AG20443 (cell line): ENCODE measurements at regions not wholly inside any gene's neighbourhood (a gene's known extent, or its start where the extent isn't known, plus 50 kb on each side); places are given as distances from the start of the nearest gene placed in this dataset.
A peak's percentile ranks its signal among the peaks of the same experiment; 100 is the strongest.
"Not testable (repeated sequence)": the region's sequence is repeated elsewhere in the genome, so short reads cannot be mapped to it uniquely, and the experiment has no call there.

Source experiments
- DNase-seq: peaks from one replicate; pipeline ENCODE4 v3.0.0; 2012; ENCODE audit warnings: low spot score, mixed read lengths

DNA sequence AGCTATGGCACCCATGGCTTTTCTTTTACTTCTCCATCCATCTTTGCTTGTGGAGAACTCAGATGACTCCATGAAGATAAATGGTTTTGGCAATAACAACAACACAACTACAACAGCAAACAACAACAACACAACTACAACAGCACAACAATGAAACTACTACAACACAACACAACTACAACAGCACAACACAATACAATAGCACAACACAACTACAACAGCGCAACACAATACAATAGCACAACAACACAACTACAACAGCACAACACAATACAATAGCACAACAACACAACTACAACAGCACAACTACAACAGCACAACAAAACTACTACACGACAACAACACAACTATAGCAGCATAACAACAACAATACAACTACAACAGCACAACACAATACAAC, 569.4 kb downstream of the TOX3 start:
- DNase-seq = not testable (repeated sequence)

DNA sequence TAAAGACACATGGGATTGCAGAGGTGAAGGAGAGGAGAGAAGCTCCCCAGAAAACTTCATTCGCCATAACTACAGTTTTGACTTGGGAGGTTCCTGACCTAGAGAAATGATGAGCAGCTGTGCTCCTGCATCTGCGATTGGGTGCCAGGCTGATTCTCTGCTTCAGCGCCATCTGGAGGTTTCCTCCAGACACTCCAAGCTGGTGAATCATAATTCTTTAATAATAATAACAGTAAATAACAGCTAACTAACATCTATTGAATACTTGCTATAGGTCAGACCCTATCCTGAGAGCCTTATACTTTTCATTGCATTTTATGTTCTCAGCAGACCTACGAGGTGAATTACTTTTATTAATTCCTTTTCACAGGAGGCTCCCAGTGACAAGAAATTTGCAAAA, 575.8 kb downstream of the TOX3 start:
- DNase-seq = peak; percentile 54

- peak; percentile 23 for DNase-seq
Measured at GRCh38 chr16:51968749-51969148, 578.2 kb downstream of the TOX3 start.

DNA sequence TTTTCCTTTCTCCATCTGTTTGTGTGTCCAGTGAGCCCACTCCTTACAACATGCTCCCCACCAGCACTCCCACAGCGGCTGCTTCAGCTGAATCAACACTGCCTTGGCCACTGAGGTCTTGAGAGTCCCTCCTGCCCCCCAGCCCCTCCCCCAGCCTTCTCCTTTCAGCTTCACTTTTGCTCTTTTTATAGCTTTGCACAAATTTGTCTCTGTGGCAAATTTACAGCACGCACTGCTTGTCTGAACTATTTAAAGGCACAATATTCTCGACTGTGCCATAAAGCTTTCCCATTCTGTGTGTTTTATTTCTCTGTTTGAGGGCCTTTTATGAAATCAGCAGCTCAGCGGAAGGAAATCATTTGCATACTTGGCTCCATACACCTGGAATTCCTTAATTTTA, 579.3 kb downstream of the TOX3 start:
- no peak for DNase-seq

DNA sequence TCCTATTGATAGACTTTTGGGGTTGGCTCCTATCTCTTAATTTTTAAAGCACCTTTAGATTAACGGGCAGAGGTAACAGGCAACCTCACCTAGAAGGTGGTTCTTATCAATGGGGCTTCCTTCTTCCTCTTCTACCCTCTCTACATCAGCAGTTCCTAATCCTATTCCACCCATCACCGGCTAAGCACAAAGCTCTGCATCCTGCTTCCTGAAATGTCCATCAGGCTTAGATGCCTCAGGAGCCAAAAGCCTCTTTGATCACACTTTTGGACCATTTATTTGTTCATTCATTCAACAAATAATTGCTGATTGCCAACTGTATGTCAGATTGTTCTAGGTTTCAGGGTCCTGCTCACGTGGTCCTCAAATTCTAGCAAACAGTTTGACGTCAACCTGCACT, 586.0 kb downstream of the TOX3 start:
- no peak for DNase-seq

GRCh38 chr16:51953286-51953985, 593.5 kb downstream of the TOX3 start:
- no peak for DNase-seq

DNA sequence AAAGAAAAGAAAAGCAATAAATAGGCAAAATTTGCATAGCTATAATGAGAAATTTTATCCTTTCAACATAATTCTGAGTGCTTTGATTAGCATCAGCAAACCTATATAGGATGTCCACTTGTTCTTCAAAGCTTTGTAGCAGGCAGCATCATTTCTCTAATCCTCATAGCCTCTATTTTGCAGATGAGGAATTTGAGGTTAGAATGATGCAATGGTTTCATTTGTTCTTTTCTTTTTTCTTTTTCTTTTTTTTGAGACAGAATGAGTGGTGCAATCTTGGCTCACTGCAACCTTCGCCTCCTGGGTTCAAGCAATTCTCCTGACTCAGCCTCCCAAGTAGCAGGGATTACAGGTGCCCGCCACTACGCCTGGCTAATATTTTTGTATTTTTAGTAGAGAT, 594.4 kb downstream of the TOX3 start:
- no peak for DNase-seq

- no peak for DNase-seq
Measured at GRCh38 chr16:51951668-51952298, 595.2 kb downstream of the TOX3 start.

GRCh38 chr16:51950118-51950780, 596.7 kb downstream of the TOX3 start:
- DNase-seq = no peak

DNA sequence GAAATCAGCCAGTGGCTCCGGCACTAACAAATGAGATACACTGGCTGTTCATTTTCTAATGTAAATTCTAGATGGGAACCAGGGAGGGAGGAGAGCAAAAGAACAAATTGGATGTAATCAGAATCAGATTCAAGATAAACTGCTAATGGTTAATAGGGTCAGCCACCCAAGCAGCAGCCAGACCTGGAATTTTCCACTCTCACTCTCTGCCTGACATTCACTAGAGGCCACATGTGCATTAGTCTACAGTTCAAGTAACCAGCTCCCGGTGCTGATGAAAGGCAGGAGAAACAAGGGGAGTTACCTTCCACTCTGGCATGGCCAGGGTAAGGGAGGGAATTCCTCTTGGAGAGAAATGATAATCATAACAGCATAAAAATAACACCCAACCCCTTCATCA, 597.7 kb downstream of the TOX3 start:
- no peak for DNase-seq

GRCh38 chr16:51941412-51941811, 605.5 kb downstream of the TOX3 start:
- DNase-seq = no peak

DNA sequence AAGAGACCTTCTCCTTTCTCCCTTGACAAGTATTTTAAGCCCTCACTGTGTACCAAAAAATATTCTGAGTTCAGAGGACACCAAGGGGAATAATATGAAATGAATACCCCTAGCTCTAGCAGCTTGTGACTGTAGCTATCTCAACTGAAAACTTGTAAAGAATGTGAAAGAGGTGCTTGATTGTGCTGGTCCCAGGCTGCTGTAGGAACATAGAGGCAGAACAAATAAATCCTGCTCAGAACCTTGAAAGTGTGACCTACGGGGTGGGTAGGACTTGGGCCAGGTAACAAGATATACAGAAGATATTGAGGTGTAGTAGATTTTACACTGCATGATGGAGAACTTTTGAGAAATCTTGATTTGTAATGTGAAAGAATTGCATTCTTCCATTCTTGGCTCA, 606.8 kb downstream of the TOX3 start:
- no peak for DNase-seq

DNA sequence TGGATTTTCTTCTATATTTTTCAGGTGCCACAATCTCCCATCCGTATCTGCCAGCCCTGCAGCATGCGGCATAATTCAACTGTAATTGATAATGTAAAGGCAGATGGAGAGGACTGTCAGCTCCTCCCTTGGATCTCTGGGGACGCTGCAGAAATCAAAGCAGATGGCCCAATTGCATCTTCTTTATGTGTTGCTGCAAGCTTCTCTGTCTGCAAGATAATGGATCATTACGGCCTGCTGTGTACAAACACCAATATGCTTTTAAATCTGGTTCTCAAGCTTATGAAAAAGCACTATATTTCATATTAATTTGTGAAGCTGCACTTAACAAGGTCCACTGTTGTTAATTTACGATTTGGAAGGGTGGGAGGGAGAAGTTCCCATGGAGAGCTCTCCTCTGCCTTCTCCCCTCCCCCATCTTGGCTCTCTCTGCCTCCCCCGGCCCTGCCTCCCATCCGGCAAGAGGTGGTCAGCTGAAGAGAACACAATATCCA, 607.5 kb downstream of the TOX3 start:
- DNase-seq = no peak

- no peak for DNase-seq
Measured at GRCh38 chr16:51938861-51939260, 608.1 kb downstream of the TOX3 start.

DNA sequence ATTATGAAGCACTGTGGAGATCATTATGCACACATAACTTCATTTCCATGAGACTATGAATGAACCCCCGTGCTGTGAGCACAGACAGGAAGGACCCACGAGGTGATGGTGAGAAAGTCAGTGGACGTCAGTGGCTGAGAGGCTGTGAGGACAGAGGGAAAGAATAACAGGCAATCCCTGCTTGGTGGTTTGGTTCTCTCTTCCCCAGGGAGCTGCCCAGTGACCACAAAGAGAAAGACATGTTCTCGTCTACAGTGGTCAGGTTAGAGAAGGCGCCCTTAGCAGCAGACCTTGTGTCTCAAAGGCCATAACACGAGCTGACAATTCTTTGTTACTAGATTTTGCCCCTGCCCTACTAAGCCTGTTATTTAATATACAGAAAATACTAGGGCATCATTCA, 609.2 kb downstream of the TOX3 start:
- no peak for DNase-seq

GRCh38 chr16:51936846-51937245, 610.1 kb downstream of the TOX3 start:
- no peak for DNase-seq

GRCh38 chr16:51932317-51932716, 614.6 kb downstream of the TOX3 start:
- DNase-seq = no peak

DNA sequence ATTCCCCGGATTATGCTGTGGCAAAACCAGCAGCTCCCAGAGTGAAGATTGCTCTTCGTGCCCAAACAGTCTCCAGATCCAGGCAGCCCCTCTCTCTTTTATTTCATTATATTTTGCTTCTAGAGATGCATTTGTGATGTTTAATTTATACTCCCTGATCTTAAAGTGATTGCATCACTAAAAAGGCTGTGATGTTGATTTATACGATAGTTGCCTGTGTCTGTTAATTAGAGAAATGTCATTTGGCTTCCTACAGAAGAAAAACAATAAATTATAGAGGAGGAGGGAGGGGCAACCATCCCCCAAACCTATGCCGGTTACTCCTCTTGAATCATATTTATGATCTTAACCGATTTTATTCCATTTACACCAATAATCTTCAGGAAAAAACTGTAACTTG, 615.3 kb downstream of the TOX3 start:
- no peak for DNase-seq

DNA sequence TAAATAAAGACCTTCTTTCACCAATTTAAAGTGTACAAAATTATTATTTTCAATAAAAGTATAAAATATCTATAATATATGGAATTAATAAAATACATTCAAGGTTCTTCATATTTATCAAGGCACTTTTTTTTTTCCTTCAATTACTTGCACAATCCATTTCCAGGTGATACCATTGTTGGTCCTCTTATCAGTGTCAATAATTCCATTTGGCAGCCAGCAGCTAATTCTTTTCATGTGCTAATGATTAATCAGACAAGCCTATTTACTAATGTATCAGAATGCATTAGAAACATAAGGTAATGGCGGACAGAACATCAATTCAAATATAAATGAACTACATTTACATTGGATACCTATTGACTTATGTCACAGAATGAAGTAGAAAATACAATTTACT, 622.2 kb downstream of the TOX3 start:
- DNase-seq = no peak

- DNase-seq = no peak
Measured at GRCh38 chr16:51922476-51922875, 624.5 kb downstream of the TOX3 start.

GRCh38 chr16:51919736-51920135, 627.2 kb downstream of the TOX3 start:
- DNase-seq = no peak

DNA sequence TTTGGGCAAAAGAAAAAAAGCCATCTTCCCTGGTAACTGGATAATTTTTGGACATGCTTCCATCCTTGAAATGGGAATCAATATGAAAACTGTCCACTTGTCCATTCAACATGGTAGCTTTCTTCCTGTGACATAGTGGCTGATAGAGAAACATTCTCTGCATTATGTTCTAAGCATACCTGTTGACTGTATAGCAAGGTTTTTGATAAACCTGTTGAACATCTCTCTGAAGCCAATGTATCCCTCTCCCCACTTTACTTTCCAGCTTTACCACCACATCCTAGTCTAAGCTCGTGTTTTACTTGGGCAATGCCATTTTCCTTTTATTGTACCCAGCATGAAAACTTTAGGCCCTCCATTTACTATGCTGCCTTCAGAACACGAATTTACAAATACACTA, 630.1 kb downstream of the TOX3 start:
- no peak for DNase-seq

- no peak for DNase-seq
Measured at GRCh38 chr16:51916231-51916630, 630.7 kb downstream of the TOX3 start.
